Mesothelial cell of epicardium (in vitro differentiated cells): ENCODE measurements at regions not wholly inside any gene's neighbourhood (a gene's known extent, or its start where the extent isn't known, plus 50 kb on each side); places are given as distances from the start of the nearest gene placed in this dataset.

Experiments
- DNase-seq, 2 experiments: peaks; one replicate each; pipeline ENCODE4 v3.0.0; 2021; ENCODE audit warnings: low spot score in 2 of 2; ENCODE audit not compliant: unreplicated experiment in 2 of 2
- H3K27ac Mint-ChIP-seq: 2 replicates; pipeline ENCODE4 v1.8.0; 2021; ENCODE audit warnings: mixed read lengths
- H3K27me3 Mint-ChIP-seq: 2 replicates; pipeline ENCODE4 v1.8.0; 2021; ENCODE audit warnings: low read depth, mixed read lengths
- H3K36me3 Mint-ChIP-seq: 2 replicates; pipeline ENCODE4 v1.8.0; 2021; ENCODE audit warnings: mixed read lengths
- H3K4me1 Mint-ChIP-seq: 2 replicates; pipeline ENCODE4 v1.8.0; 2021; ENCODE audit warnings: mixed read lengths
- H3K4me3 Mint-ChIP-seq: 2 replicates; pipeline ENCODE4 v1.8.0; 2021; ENCODE audit warnings: mild to moderate bottlenecking, moderate library complexity, mixed read lengths
- H3K9me3 Mint-ChIP-seq: 2 replicates; pipeline ENCODE4 v1.8.0; 2021; ENCODE audit warnings: mixed read lengths
- TF ChIP-seq, protein P1 (sequence below): fragments of 200-600 bp; sonication (generic); IDR thresholded peaks from one replicate; pipeline ENCODE4 v1.5.0; 2021; ENCODE audit warnings: antibody characterized with exemption; ENCODE audit not compliant: unreplicated experiment

GRCh38 chr18:67919316-67919715, 402.8 kb upstream of the DSEL start:
- Mint-ChIP-seq H3K27ac (no peak overlapping the region), H3K36me3 (no peaks in the 10 kb centered on the region), H3K4me1 (no peaks in the 10 kb centered on the region), H3K9me3 (peaks cover 22% of the 10 kb centered on the region), H3K27me3 (no peaks in the 10 kb centered on the region), H3K4me3 (no peak overlapping the region)
- no peak for DNase-seq
- TF ChIP-seq, protein P1, sequence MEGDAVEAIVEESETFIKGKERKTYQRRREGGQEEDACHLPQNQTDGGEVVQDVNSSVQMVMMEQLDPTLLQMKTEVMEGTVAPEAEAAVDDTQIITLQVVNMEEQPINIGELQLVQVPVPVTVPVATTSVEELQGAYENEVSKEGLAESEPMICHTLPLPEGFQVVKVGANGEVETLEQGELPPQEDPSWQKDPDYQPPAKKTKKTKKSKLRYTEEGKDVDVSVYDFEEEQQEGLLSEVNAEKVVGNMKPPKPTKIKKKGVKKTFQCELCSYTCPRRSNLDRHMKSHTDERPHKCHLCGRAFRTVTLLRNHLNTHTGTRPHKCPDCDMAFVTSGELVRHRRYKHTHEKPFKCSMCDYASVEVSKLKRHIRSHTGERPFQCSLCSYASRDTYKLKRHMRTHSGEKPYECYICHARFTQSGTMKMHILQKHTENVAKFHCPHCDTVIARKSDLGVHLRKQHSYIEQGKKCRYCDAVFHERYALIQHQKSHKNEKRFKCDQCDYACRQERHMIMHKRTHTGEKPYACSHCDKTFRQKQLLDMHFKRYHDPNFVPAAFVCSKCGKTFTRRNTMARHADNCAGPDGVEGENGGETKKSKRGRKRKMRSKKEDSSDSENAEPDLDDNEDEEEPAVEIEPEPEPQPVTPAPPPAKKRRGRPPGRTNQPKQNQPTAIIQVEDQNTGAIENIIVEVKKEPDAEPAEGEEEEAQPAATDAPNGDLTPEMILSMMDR, result no peak

- H3K4me3 Mint-ChIP-seq, result no peak overlapping the region
- H3K4me1 Mint-ChIP-seq, result no peaks in the 10 kb centered on the region
- no peak overlapping the region for H3K27ac Mint-ChIP-seq
- no peaks in the 10 kb centered on the region for H3K36me3 Mint-ChIP-seq
- TF ChIP-seq, protein P1, result no peak
- DNase-seq, result no peak
- peaks cover 11% of the 10 kb centered on the region for H3K9me3 Mint-ChIP-seq
- H3K27me3 Mint-ChIP-seq, result no peaks in the 10 kb centered on the region
Observed at GRCh38 chr18:67916097-67916496, 399.6 kb upstream of the DSEL start.

DNA sequence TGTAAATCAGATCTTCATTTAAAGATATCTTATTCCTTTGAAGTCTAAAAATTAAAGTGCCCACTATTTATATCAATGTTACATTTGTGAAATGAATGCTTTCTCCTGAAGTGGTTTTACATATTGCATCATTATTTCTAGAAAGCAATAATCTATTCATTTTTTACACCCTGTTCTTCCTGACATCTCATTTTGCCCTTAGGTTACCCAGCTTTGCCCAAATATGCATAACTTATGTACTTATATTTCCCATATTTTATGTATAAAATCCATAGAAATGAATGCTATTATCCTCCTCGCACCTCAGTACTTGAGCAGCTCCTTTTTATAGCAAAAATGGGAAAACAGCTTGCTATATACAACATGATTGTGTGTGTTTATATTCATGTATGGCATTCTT, 396.5 kb upstream of the DSEL start:
- TF ChIP-seq, protein P1, result no peak
- H3K27ac Mint-ChIP-seq, result no peak overlapping the region
- H3K4me1 Mint-ChIP-seq, result no peaks in the 10 kb centered on the region
- no peak overlapping the region for H3K4me3 Mint-ChIP-seq
- no peaks in the 10 kb centered on the region for H3K9me3 Mint-ChIP-seq
- no peaks in the 10 kb centered on the region for H3K36me3 Mint-ChIP-seq
- H3K27me3 Mint-ChIP-seq, result no peaks in the 10 kb centered on the region
- no peak for DNase-seq

DNA sequence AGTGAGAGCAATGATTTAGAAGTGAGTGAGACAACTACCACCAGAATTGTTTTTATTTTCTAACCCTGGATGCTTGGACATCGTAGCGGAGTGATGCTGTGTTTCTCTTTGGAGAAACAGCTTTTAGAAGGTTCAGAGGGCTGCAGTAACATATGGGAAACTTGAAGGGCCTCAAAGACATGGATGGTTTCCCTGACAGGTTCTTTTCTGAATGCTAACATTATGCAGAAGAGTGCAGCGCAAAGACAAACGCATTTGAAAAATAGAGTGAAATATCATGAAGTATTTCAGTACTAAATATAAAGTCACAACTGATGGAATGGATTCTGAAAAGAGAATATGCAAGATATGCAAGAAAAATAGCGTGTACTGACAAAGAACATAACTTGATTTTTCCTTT, 385.1 kb upstream of the DSEL start:
- H3K27me3 Mint-ChIP-seq, result no peaks in the 10 kb centered on the region
- no peaks in the 10 kb centered on the region for H3K36me3 Mint-ChIP-seq
- H3K27ac Mint-ChIP-seq, result no peak overlapping the region
- TF ChIP-seq, protein P1, result no peak
- H3K9me3 Mint-ChIP-seq, result peaks cover 8% of the 10 kb centered on the region
- no peak for DNase-seq
- peaks cover 4% of the 10 kb centered on the region for H3K4me1 Mint-ChIP-seq
- no peak overlapping the region for H3K4me3 Mint-ChIP-seq

- H3K4me1 Mint-ChIP-seq, result peaks cover 12% of the 10 kb centered on the region
- TF ChIP-seq, protein P1, result no peak
- no peaks in the 10 kb centered on the region for H3K36me3 Mint-ChIP-seq
Observed at GRCh38 chr18:67896451-67896850, 379.9 kb upstream of the DSEL start.

DNA sequence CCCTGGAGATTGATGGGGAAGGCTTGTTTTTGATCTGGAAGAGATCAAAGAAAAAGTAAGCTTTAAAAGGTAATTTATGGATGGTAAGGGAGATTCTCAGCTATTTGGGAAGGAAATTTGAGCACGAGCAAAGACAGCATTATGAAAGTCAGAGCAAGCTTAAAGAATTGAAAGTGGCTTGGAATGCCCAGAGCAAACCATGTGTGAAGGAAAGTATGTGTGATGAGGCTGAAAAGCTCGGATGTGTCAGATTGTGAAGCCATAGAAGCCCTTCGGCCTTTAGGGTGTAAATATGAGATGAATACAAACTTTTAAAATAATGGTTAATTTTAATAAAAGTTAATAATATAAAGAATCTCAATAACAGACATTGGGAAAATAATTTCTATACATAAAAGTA, 377.4 kb upstream of the DSEL start:
- Mint-ChIP-seq H3K9me3 (no peaks in the 10 kb centered on the region), H3K4me3 (no peak overlapping the region), H3K4me1 (peaks cover 12% of the 10 kb centered on the region), H3K27me3 (no peaks in the 10 kb centered on the region), H3K36me3 (no peaks in the 10 kb centered on the region), H3K27ac (peak overlapping the region; percentile 1)
- DNase-seq, result no peak
- TF ChIP-seq, protein P1, result no peak

More at GRCh38 chr18:67896451-67896850, 379.9 kb upstream of the DSEL start:
- no peak overlapping the region for H3K27ac Mint-ChIP-seq
- H3K27me3 Mint-ChIP-seq, result no peaks in the 10 kb centered on the region
- H3K9me3 Mint-ChIP-seq, result peaks cover 8% of the 10 kb centered on the region
- no peak for DNase-seq
- H3K4me3 Mint-ChIP-seq, result no peak overlapping the region
